DND-41 (cell line): ENCODE measurements at regions not wholly inside any gene's neighbourhood (a gene's known extent, or its start where the extent isn't known, plus 50 kb on each side); places are given as distances from the start of the nearest gene placed in this dataset.

Experiments
- ATAC-seq: fragments of 200-7000 bp; cut with Tn5 transposase; 3 replicates; pipeline ENCODE4 v1.9.1; 2021; ENCODE audit warnings: low read depth; ENCODE audit not compliant: insufficient read depth
- DNase-seq: peaks from one replicate; pipeline ENCODE4 v3.0.0-alpha.2; 2020
- H2AFZ ChIP-seq: 2 replicates; pipeline ENCODE4 v1.6.0; 2012; ENCODE audit warnings: low read depth, low read length
- H3K27ac ChIP-seq: 2 replicates; pipeline ENCODE4 v1.5.1; 2012; ENCODE audit warnings: low read length, inconsistent platforms
- H3K27me3 ChIP-seq: fragments of 200-600 bp; sonication (generic); 2 replicates; pipeline ENCODE4 v1.6.0; 2012; ENCODE audit warnings: low read length, mild to moderate bottlenecking, inconsistent platforms; ENCODE audit not compliant: insufficient read depth, poor library complexity
- H3K36me3 ChIP-seq: 2 replicates; pipeline ENCODE4 v1.5.1; 2012; ENCODE audit warnings: low read length, inconsistent platforms; ENCODE audit not compliant: insufficient read depth
- H3K4me1 ChIP-seq: 2 replicates; pipeline ENCODE4 v1.5.1; 2012; ENCODE audit warnings: mild to moderate bottlenecking, low read length; ENCODE audit not compliant: insufficient read depth
- H3K4me2 ChIP-seq: 2 replicates; pipeline ENCODE4 v1.6.0; 2012; ENCODE audit warnings: mild to moderate bottlenecking, moderate library complexity, low read length, inconsistent platforms; ENCODE audit not compliant: insufficient read depth
- H3K4me3 ChIP-seq, 2 experiments: fragments of 200-600 bp in 1 of 2; shearing (Covaris generic) in 1 of 2; 2 replicates each; pipeline ENCODE4 v1.5.1; 2012 to 2016; ENCODE audit warnings: inconsistent platforms in 2 of 2, low read length in 2 of 2, mild to moderate bottlenecking in 2 of 2, low read depth in 1 of 2, moderate library complexity in 1 of 2
- H3K79me2 ChIP-seq: 2 replicates; pipeline ENCODE4 v1.6.0; 2012; ENCODE audit warnings: low read length, inconsistent platforms; ENCODE audit not compliant: insufficient read depth
- H3K9ac ChIP-seq: 2 replicates; pipeline ENCODE4 v1.6.0; 2012; ENCODE audit warnings: low read depth, mild to moderate bottlenecking, inconsistent platforms, low read length, moderate library complexity
- H3K9me3 ChIP-seq: 2 replicates; pipeline ENCODE4 v1.5.1; 2012; ENCODE audit warnings: low read length, moderate library complexity, mild to moderate bottlenecking, inconsistent platforms; ENCODE audit not compliant: insufficient read depth, severe bottlenecking
- H4K20me1 ChIP-seq: 2 replicates; pipeline ENCODE4 v1.6.0; 2012; ENCODE audit warnings: low read length; ENCODE audit not compliant: insufficient read depth
- CTCF ChIP-seq: IDR thresholded peaks from 2 replicates; pipeline ENCODE4 v1.5.1; 2012; ENCODE audit warnings: borderline replicate concordance, low read length, moderate library complexity, mild to moderate bottlenecking; ENCODE audit not compliant: poor library complexity, severe bottlenecking; ENCODE audit errors: extremely low read depth
- EZH2 ChIP-seq: IDR thresholded peaks from 3 replicates; pipeline ENCODE4 v1.6.1; 2012; ENCODE audit warnings: borderline replicate concordance, low read depth, mild to moderate bottlenecking, moderate library complexity, low read length, inconsistent platforms; ENCODE audit not compliant: severe bottlenecking

- Histone ChIP-seq H4K20me1 (no peaks in the 10 kb centered on the region), H2AFZ (peak overlapping the region; percentile 61), H3K36me3 (no peaks in the 10 kb centered on the region), H3K9ac (peak overlapping the region; percentile 46), H3K27me3 (no peaks in the 10 kb centered on the region), H3K4me2 (peak overlapping the region; percentile 52), H3K4me3 (peak overlapping the region in 1 of 2 experiments; percentile 12; a peak in 2 of 4 replicates), H3K4me1 (peaks cover 37% of the 10 kb centered on the region), H3K79me2 (no peaks in the 10 kb centered on the region), H3K27ac (peak overlapping the region; percentile 75), H3K9me3 (no peaks in the 10 kb centered on the region)
- ATAC-seq (peak; percentile 55), DNase-seq (peak; percentile 41)
- TF ChIP-seq CTCF: peak; percentile 42
- TF ChIP-seq EZH2: no peak
Measured at GRCh38 chr20:53828682-53829254, 235.1 kb upstream of the ZNF217 start.

DNA sequence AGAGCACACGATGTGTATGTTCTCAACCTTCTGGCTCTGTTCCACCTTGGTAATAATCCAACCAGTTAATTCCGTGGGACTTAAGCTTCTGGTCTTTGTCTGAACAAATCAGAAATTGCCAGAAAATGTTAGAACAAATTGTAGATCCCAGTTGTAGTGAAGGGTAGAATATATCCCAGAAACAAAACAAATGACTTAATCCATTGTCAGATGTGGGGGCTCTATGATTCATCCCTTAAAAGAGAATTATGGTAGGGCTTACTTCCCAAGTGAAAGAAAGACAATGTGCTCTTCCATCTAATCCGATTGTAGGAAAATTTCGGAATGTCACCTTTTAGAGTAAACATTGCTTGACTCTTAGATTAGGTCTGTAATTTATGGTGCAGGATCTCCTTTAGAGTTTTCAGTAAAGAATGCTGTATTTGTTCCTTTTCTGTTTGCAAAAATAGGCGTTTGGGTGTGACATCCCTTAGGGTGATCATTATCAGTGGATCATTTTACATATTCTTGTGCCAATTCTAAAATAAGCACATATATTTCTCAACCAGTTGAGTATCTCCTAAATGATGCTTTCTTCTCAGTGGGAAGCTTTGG is 234.5 kb upstream of the ZNF217 start:
- no peaks in the 10 kb centered on the region for H3K79me2 ChIP-seq

DNA sequence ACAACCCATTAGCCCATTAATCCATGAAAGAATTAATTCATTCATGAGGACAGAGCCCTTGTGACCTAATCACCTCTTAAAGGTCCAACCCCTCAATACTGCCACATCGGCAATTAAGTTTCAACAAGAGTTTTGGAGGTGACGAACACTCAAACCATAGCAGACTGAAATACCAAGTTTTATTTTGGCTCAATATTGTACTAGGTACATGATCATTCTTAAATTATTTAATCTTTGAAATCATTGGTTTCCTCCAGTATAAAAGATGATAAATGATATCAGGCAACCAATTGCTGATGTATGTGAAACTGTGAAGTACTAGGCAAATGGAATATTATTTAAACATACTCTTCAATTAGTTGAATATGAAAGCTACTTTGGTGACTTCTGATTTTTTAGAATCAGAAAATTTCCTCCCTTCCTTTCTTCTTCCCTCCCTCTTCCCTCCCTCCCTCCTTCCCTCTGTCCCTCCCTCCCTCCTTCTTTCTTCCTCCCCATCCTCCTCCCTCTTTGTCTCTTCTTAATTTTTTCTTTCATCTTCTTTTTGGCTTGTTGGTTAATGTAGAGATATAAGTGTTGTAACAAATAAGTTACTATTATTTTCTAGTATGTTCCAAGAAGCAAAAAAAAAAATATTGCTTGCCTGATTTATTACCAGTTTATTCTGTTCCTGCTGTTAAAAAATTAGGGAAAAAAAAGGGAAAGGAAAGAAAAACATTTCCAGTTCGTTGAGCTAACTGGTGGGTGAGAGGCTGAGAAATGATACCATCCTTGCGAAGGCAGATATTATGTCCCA is 233.9 kb upstream of the ZNF217 start:
- no peak overlapping the region for H3K9ac ChIP-seq
- TF ChIP-seq CTCF (no peak), EZH2 (no peak)
- H3K27ac ChIP-seq: peak overlapping the region; percentile 10; the same call in 1 of the 2 replicates
- H3K4me1 ChIP-seq: peaks cover 34% of the 10 kb centered on the region
- H3K27me3 ChIP-seq: no peaks in the 10 kb centered on the region
- no peak for ATAC-seq
- DNase-seq: no peak
- H2AFZ ChIP-seq: no peak overlapping the region; the same call in 1 of the 2 replicates
- no peak overlapping the region for H3K4me3 ChIP-seq
- H4K20me1 ChIP-seq: no peaks in the 10 kb centered on the region
- H3K79me2 ChIP-seq: no peaks in the 10 kb centered on the region
- H3K9me3 ChIP-seq: no peaks in the 10 kb centered on the region
- no peaks in the 10 kb centered on the region for H3K36me3 ChIP-seq
- H3K4me2 ChIP-seq: no peak overlapping the region

More for the DNA sequence above, 234.5 kb upstream of the ZNF217 start:
- DNase-seq (no peak), ATAC-seq (no peak)
- Histone ChIP-seq H4K20me1 (no peaks in the 10 kb centered on the region), H3K9ac (no peak overlapping the region), H3K4me1 (peaks cover 34% of the 10 kb centered on the region), H3K4me3 (no peak overlapping the region), H3K9me3 (no peaks in the 10 kb centered on the region), H3K27ac (peak overlapping the region; percentile 75), H3K27me3 (no peaks in the 10 kb centered on the region), H3K36me3 (no peaks in the 10 kb centered on the region), H2AFZ (no peak overlapping the region), H3K4me2 (peak overlapping the region; percentile 52; the same call in 1 of the 2 replicates)
- TF ChIP-seq EZH2: no peak
- no peak for TF ChIP-seq CTCF
